ENCODE measurements at regions not wholly inside any gene's neighbourhood (a gene's known extent, or its start where the extent isn't known, plus 50 kb on each side); places are given as distances from the start of the nearest gene placed in this dataset.

- no peaks in the 10 kb centered on the region for H3K9me3 Mint-ChIP-seq (ENCODE audit: low read depth, unreplicated experiment)
- CTCF ChIA-PET: interaction anchor here (0.7 kb wide), 1 partner anchor 45 kb away, joined by 4 read pairs; no protein-coding TSS in a partner anchor
- no peaks in the 10 kb centered on the region for H3K36me3 Mint-ChIP-seq (ENCODE audit: insufficient read depth, unreplicated experiment)
- H3K27me3 Mint-ChIP-seq (ENCODE audit: unreplicated experiment): peaks cover 19% of the 10 kb centered on the region
- no peak for DNase-seq
- no TSS peak for BruUV-seq (replicated peaks)
- H3K27ac Mint-ChIP-seq (ENCODE audit: unreplicated experiment): no peak overlapping the region
- H3K4me1 Mint-ChIP-seq (ENCODE audit: low read depth, unreplicated experiment): no peaks in the 10 kb centered on the region
- intact Hi-C loops (cut with micrococcal nuclease; ENCODE audit: unreplicated experiment): no loop called here
- no peak overlapping the region for H3K4me3 Mint-ChIP-seq (ENCODE audit: low read depth, unreplicated experiment)
- TF ChIP-seq CTCF (IDR thresholded peaks at IDR 0.05; ENCODE audit: unreplicated experiment): no peak
Measured at GRCh38 chr16:26982422-26982821, 84.3 kb upstream of the C16orf82 start.

- CTCF ChIA-PET: no interaction called here
- H3K36me3 Mint-ChIP-seq (ENCODE audit: insufficient read depth, unreplicated experiment): no peaks in the 10 kb centered on the region
Measured at GRCh38 chr16:26983426-26983825, 83.3 kb upstream of the C16orf82 start.

GRCh38 chr16:26985100-26986065 is 81.3 kb upstream of the C16orf82 start:
- BruUV-seq (replicated peaks): no TSS peak
- H3K4me3 Mint-ChIP-seq (ENCODE audit: low read depth, unreplicated experiment): no peak overlapping the region
- CTCF ChIA-PET: interaction anchor here (0.5 to 0.7 kb wide), 3 partner anchors 1137 to 1643 kb away, joined by 3 to 6 read pairs (median 4); no protein-coding TSS in a partner anchor
- no peaks in the 10 kb centered on the region for H3K36me3 Mint-ChIP-seq (ENCODE audit: insufficient read depth, unreplicated experiment)
- intact Hi-C loops (cut with micrococcal nuclease; ENCODE audit: unreplicated experiment): no loop called here
- H3K4me1 Mint-ChIP-seq (ENCODE audit: low read depth, unreplicated experiment): no peaks in the 10 kb centered on the region
- no peak for DNase-seq
- TF ChIP-seq CTCF (IDR thresholded peaks at IDR 0.05; ENCODE audit: unreplicated experiment): no peak
- H3K9me3 Mint-ChIP-seq (ENCODE audit: low read depth, unreplicated experiment): no peaks in the 10 kb centered on the region
- H3K27ac Mint-ChIP-seq (ENCODE audit: unreplicated experiment): no peak overlapping the region
- peaks cover 27% of the 10 kb centered on the region for H3K27me3 Mint-ChIP-seq (ENCODE audit: unreplicated experiment)

More at GRCh38 chr16:26983426-26983825, 83.3 kb upstream of the C16orf82 start:
- intact Hi-C loops (cut with micrococcal nuclease; ENCODE audit: unreplicated experiment): no loop called here
- H3K27ac Mint-ChIP-seq (ENCODE audit: unreplicated experiment): no peak overlapping the region
- no peak for DNase-seq
- no peak overlapping the region for H3K4me3 Mint-ChIP-seq (ENCODE audit: low read depth, unreplicated experiment)
- TF ChIP-seq CTCF (IDR thresholded peaks at IDR 0.05; ENCODE audit: unreplicated experiment): no peak
- peaks cover 27% of the 10 kb centered on the region for H3K27me3 Mint-ChIP-seq (ENCODE audit: unreplicated experiment)
- BruUV-seq (replicated peaks): no TSS peak
- H3K4me1 Mint-ChIP-seq (ENCODE audit: low read depth, unreplicated experiment): no peaks in the 10 kb centered on the region
- no peaks in the 10 kb centered on the region for H3K9me3 Mint-ChIP-seq (ENCODE audit: low read depth, unreplicated experiment)

- intact Hi-C loops (cut with micrococcal nuclease; ENCODE audit: unreplicated experiment): no loop called here
- no peak for TF ChIP-seq CTCF (IDR thresholded peaks at IDR 0.05; ENCODE audit: unreplicated experiment)
- H3K9me3 Mint-ChIP-seq (ENCODE audit: low read depth, unreplicated experiment): no peaks in the 10 kb centered on the region
- no peak overlapping the region for H3K27ac Mint-ChIP-seq (ENCODE audit: unreplicated experiment)
- peaks cover 41% of the 10 kb centered on the region for H3K27me3 Mint-ChIP-seq (ENCODE audit: unreplicated experiment)
- CTCF ChIA-PET: interaction anchor here (0.7 to 0.8 kb wide), 2 partner anchors 11 to 29 kb away, joined by 3 read pairs; no protein-coding TSS in a partner anchor
- no peaks in the 10 kb centered on the region for H3K36me3 Mint-ChIP-seq (ENCODE audit: insufficient read depth, unreplicated experiment)
- DNase-seq: no peak
- no TSS peak for BruUV-seq (replicated peaks)
- H3K4me1 Mint-ChIP-seq (ENCODE audit: low read depth, unreplicated experiment): no peaks in the 10 kb centered on the region
- H3K4me3 Mint-ChIP-seq (ENCODE audit: low read depth, unreplicated experiment): no peak overlapping the region
Measured at GRCh38 chr16:26987597-26988010, 79.1 kb upstream of the C16orf82 start.

Measured in Calu3 (cell line).